ENCODE measurements at regions not wholly inside any gene's neighbourhood (a gene's known extent, or its start where the extent isn't known, plus 50 kb on each side); places are given as distances from the start of the nearest gene placed in this dataset.

DNA sequence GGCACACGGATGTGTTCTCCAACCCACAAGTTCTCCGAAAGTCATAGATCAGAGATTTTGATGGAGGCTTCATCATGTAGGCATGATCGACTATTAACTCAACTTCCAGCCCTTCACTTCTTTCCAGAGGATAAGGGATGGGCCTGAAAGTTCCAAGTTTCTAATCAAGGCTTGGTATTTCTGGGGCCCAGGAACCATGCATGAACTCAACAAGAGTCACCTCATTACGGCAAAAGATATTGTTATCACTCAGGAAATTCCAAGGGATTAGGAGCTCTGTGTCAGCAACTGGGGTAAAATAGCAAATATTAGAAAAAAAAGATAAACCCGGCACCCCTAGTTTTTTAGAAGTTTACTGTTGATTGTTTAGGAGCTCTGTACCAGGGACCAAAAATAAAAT, 240.1 kb upstream of the PPP1R2C start:
- DNase-seq (ENCODE audit: low read depth): no peak

GRCh38 chrX:43019021-43019420, 241.1 kb upstream of the PPP1R2C start:
- no peak for DNase-seq (ENCODE audit: low read depth)

- DNase-seq (ENCODE audit: low read depth): no peak
Observed at GRCh38 chrX:43025806-43026315, 247.9 kb upstream of the PPP1R2C start.

GRCh38 chrX:43064096-43064495, 286.1 kb upstream of the PPP1R2C start:
- no peak for DNase-seq (ENCODE audit: low read depth)

GRCh38 chrX:43065978-43066377, 288.0 kb upstream of the PPP1R2C start:
- no peak for DNase-seq (ENCODE audit: low read depth)

GRCh38 chrX:43068639-43069038, 290.7 kb upstream of the PPP1R2C start:
- DNase-seq (ENCODE audit: low read depth): no peak

GRCh38 chrX:43083016-43083415, 305.1 kb upstream of the PPP1R2C start:
- DNase-seq (ENCODE audit: low read depth): no peak

- no peak for DNase-seq (ENCODE audit: low read depth)
Observed at GRCh38 chrX:43087830-43088229, 309.9 kb upstream of the PPP1R2C start.

- DNase-seq (ENCODE audit: low read depth): no peak
Observed at GRCh38 chrX:43096830-43097229, 318.9 kb upstream of the PPP1R2C start.

DNA sequence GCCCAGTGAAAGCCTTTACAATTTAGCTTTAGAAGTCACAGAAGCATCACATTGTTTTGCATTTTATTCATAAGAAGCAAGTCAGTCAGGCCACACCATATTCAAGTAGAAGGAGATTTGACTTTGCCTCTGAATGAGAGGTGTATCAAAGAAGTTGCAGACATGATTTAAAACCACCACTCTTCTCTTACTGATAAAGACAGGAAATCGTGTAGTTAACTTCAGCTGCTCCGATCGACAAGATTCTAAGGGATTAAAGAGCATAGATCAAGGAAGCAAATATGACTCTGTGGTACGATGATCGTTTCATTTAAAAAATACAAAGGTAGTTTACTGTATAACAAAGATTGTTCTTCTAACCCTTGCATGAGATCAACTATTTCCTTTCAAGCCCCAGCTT, 328.0 kb upstream of the PPP1R2C start:
- no peak for DNase-seq (ENCODE audit: low read depth)

- no peak for DNase-seq (ENCODE audit: low read depth)
Observed at GRCh38 chrX:43108828-43109227, 330.9 kb upstream of the PPP1R2C start.

DNA sequence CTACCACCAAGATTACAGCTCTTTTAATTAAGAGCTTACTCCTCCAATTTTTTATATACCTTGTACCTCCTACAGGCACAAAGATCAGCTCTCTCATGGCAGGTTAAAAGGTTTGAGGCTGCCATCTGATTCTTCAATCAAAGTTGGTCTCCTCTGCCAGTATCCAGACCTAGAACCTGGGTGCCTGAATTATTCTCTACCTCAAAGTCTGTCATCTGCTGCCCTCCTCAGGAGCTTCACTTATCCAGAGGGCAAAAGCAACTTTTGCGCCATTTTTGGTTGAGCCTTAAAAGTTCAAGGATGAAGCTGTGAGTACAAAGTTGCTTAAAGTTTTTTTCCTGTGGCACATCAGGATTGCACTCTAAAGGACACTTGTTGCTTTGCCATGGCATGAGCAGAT, 343.7 kb upstream of the PPP1R2C start:
- DNase-seq (ENCODE audit: low read depth): no peak

- no peak for DNase-seq (ENCODE audit: low read depth)
Observed at GRCh38 chrX:43139645-43140044, 361.7 kb upstream of the PPP1R2C start.

DNA sequence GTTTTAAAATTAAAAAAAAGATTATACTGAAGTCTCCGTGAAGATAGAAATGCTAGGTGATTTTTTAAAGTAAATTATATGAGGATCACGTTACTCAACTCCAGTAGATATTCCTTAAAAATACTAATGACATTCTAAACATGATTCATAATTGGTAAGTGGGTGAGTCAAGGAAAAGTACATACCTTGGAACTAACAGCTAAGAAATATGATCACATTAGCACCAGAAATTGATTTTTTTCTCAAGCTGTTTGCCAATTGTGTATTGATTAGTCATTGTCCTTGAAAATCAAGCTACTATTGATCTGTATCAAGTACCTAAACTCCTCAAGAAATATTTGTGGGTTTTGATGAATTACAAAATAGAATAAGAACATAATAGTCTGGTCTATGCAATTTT, 362.6 kb upstream of the PPP1R2C start:
- no peak for DNase-seq (ENCODE audit: low read depth)

DNA sequence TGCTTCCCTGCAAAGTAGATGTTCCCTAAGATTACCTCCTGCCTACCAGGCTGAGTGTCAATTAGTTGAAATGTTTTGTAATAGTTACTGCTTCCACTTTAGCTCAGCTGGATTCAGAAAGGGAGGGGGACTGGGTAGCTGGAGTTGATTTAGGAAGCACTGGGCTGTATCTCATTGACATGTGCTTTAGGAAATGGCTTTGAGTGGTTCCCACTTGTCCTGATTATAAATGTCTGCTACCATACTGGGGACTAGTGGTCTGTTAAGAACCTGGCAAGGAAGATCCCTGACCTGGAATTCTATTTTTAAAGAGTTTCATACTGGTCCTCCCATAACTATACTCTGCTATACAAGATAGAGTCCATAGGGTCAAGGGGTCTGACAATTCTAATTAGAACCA, 363.9 kb upstream of the PPP1R2C start:
- no peak for DNase-seq (ENCODE audit: low read depth)

- DNase-seq (ENCODE audit: low read depth): no peak
Observed at GRCh38 chrX:43148305-43148704, 370.3 kb upstream of the PPP1R2C start.

DNA sequence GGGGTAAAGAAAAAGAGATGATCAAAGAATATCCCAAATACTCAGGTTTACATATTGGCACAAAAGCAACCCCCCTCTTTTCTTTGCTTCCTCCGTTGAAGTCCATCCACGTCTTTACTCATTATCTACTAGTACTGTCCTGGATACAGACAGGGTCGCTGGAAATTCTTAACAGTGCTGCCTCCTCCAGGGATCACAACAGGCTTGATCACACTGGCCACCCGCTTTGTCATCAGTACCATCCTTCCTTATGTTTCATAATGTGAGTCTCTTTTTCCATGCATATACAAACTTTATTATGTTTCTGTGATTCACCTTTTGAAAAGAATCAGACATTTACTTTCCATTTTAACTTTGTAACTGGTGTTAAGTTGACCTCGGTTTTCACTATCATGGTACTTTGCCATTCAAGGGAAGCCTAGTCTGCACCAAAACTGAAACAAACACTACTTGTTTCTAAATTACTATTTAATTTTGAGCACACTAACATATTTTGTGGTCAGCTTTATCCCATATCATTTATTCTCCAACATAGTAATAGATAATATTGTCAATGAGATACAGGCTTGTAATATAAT, 387.5 kb upstream of the PPP1R2C start:
- DNase-seq (ENCODE audit: low read depth): peak; percentile 2

GRCh38 chrX:43166874-43167273, 388.9 kb upstream of the PPP1R2C start:
- DNase-seq (ENCODE audit: low read depth): no peak

DNA sequence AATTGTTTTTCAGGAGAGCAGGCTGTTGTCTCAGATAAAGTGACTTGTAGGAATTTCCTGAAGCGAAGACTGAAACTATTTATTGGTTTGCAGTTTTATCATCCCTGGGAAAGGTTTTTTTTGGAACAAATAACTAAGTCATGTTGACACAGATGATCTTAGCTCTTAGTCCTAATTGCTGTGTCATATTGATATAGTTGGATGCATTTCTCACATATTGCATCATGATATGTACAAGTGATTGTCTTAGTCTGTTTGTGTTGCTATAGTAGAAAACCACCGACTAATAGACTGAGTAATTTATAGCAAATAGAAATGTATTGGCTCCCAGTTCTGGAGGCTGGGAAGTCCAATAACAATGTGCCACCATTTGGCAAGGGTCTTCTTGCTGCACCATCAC, 397.5 kb upstream of the PPP1R2C start:
- no peak for DNase-seq (ENCODE audit: low read depth)

DNA sequence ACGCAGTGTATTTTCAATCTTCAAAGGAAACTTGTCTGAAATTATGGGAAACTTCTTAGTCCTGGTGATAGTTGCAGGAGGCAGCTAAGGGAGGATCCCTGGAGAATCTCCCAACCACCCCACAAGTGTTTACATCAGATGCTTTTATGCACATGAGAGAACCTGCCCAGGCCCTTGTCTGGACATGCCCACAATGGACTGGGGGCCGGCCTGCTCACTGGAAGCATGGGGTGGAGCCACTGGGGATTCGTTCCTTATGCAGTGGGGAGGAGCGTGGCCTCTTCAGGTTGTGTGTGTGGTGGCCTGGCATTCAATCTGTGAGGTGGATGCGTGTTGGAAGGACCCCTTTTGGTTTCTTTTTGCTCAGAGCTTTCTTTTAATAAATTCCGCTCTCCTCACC, 398.7 kb upstream of the PPP1R2C start:
- DNase-seq (ENCODE audit: low read depth): no peak

GRCh38 chrX:43188296-43188695, 410.3 kb upstream of the PPP1R2C start:
- no peak for DNase-seq (ENCODE audit: low read depth)

- no peak for DNase-seq (ENCODE audit: low read depth)
Observed at GRCh38 chrX:43211570-43211969, 433.6 kb upstream of the PPP1R2C start.

DNA sequence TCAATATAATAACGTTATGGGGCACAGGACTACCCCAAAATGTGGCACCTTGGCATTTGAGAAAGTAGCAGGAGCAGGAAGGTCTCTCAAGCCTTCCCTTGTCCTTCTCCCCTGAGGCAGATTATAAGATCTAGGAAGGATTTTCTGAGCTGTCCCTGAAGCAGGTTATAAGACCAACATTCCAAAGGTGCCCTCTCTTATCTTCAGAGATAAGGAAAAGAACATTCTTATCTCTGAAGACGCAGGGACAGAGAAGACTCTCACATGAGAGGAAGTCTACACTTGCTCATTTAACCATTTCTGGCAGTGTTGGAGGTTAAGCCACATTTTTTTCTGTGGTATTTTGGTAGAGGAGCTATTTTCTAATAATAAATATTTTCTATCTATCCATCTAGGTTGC, 437.9 kb upstream of the MAOA start:
- DNase-seq (ENCODE audit: low read depth): no peak

DNA sequence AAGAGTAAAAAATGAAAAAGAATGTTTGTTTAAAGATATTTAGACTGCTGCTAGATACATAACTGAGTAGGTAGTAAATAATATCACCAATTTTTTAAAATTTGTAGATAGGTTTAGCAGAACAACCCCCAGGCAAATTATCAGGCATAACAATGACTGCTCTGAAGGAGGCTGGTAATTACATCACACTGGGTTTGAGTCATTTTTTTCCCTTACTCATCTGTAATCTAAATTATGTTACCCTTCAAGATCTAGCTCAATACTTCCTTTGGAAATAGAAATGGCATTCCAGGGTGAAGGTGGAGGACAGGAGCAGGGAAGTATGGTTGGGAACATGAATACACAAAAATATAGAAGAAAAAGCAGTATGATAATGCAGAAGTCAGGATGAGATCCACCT, 431.6 kb upstream of the MAOA start:
- DNase-seq (ENCODE audit: low read depth): no peak
